Gastrocnemius medialis (tissue), 4 donors: ENCODE measurements at regions not wholly inside any gene's neighbourhood (a gene's known extent, or its start where the extent isn't known, plus 50 kb on each side); places are given as distances from the start of the nearest gene placed in this dataset.

Experiments used
- POLR2A ChIP-seq, 2 donors: fragments of 450-650 bp; IDR thresholded peaks; one replicate each; pipeline ENCODE4 v1.6.1; 2017; ENCODE audit warnings: antibody characterized with exemption in 2 of 2, mild to moderate bottlenecking in 2 of 2, moderate library complexity in 2 of 2
- TF ChIP-seq, protein P1 (sequence below), 5 experiments: fragments of 450-650 bp in 3 of 5; fragments of 200-600 bp in 2 of 5; sonication (generic) in 2 of 5; IDR thresholded peaks in 4 of 5; conservative IDR thresholded peaks in 1 of 5; 1 replicate in 4 of 5; 2 replicates in 1 of 5; pipeline ENCODE4 v1.5.1; 2016 to 2019; ENCODE audit warnings: antibody characterized with exemption in 5 of 5, mild to moderate bottlenecking in 3 of 5, moderate library complexity in 3 of 5

DNA sequence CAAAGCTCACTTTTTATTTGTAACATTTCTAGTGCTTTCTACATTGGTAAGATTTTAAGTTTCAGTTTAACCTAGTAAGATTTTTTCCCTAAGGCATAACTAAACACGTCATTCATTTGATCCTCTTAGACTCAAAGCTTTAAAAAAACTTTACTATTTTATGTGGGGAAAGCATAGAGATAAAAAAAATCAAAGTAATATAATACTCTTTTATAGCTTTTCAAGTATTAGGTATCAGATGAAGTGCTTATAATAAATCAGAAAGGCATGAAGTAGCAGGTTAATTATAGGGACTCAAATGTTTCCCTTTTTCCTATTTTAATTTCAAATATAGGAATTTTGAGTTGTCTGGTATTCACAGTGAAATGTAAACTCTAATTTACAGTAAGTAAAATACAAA, 68.0 kb upstream of the POU5F2 start:
- TF ChIP-seq, protein P1, sequence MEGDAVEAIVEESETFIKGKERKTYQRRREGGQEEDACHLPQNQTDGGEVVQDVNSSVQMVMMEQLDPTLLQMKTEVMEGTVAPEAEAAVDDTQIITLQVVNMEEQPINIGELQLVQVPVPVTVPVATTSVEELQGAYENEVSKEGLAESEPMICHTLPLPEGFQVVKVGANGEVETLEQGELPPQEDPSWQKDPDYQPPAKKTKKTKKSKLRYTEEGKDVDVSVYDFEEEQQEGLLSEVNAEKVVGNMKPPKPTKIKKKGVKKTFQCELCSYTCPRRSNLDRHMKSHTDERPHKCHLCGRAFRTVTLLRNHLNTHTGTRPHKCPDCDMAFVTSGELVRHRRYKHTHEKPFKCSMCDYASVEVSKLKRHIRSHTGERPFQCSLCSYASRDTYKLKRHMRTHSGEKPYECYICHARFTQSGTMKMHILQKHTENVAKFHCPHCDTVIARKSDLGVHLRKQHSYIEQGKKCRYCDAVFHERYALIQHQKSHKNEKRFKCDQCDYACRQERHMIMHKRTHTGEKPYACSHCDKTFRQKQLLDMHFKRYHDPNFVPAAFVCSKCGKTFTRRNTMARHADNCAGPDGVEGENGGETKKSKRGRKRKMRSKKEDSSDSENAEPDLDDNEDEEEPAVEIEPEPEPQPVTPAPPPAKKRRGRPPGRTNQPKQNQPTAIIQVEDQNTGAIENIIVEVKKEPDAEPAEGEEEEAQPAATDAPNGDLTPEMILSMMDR (IDR thresholded peaks at IDR 0.05 in 4 of 5, conservative IDR thresholded peaks at IDR 0.05 in 1 of 5): no peak
- no peak for TF ChIP-seq POLR2A (IDR thresholded peaks at IDR 0.05)
